Fibroblast of lung (primary cell): ENCODE measurements at regions not wholly inside any gene's neighbourhood (a gene's known extent, or its start where the extent isn't known, plus 50 kb on each side); places are given as distances from the start of the nearest gene placed in this dataset.

ENCODE experiments used
- DNase-seq, 2 donors: peaks; one replicate each; pipeline versions ENCODE4 v3.0.0 to v3.0.0-alpha.2; 2010; ENCODE audit warnings: low read depth in 2 of 2
- H2AFZ ChIP-seq: 2 replicates; pipeline ENCODE4 v1.5.1; 2012; ENCODE audit warnings: low read length, control low read depth, inconsistent platforms
- H3K27ac ChIP-seq: 2 replicates; pipeline ENCODE4 v1.5.1; 2011; ENCODE audit warnings: low read length, control low read depth; ENCODE audit not compliant: insufficient read depth
- H3K27me3 ChIP-seq: 2 replicates; pipeline ENCODE4 v1.5.1; 2011; ENCODE audit warnings: mild to moderate bottlenecking, low read length; ENCODE audit not compliant: control insufficient read depth, insufficient read depth
- H3K36me3 ChIP-seq: 2 replicates; pipeline ENCODE4 v1.5.1; 2011; ENCODE audit warnings: low read length; ENCODE audit not compliant: control insufficient read depth, insufficient read depth
- H3K4me1 ChIP-seq: 2 replicates; pipeline ENCODE4 v1.5.1; 2011; ENCODE audit warnings: low read length; ENCODE audit not compliant: control insufficient read depth, insufficient read depth; ENCODE audit errors: extremely low read depth
- H3K4me2 ChIP-seq: 2 replicates; pipeline ENCODE4 v1.5.1; 2011; ENCODE audit warnings: low read length, control low read depth; ENCODE audit not compliant: insufficient read depth; ENCODE audit errors: extremely low read depth
- H3K4me3 ChIP-seq, 4 experiments: fragments of 200-600 bp in 1 of 4; sonication (generic) in 1 of 4; replicated peaks in 1 of 4; 2 replicates each; pipeline ENCODE4 v1.5.1; 2011 to 2016; ENCODE audit warnings: low read length in 4 of 4, low read depth in 3 of 4, mild to moderate bottlenecking in 3 of 4, control low read depth in 2 of 4, inconsistent platforms in 1 of 4, mixed read lengths in 1 of 4; ENCODE audit not compliant: insufficient read depth in 1 of 4; ENCODE audit errors: control extremely low read depth in 1 of 4
- H3K79me2 ChIP-seq: 2 replicates; pipeline ENCODE4 v1.5.1; 2012; ENCODE audit warnings: mild to moderate bottlenecking, low read length, inconsistent platforms; ENCODE audit not compliant: control insufficient read depth, insufficient read depth
- H3K9ac ChIP-seq: 2 replicates; pipeline ENCODE4 v1.5.1; 2011; ENCODE audit warnings: mild to moderate bottlenecking, low read length, control low read depth; ENCODE audit not compliant: insufficient read depth
- H3K9me3 ChIP-seq: 2 replicates; pipeline ENCODE4 v1.5.1; 2012; ENCODE audit warnings: low read depth, low read length; ENCODE audit not compliant: control insufficient read depth, insufficient read depth
- H4K20me1 ChIP-seq: 2 replicates; pipeline ENCODE4 v1.5.1; 2011; ENCODE audit warnings: low read length; ENCODE audit not compliant: control insufficient read depth, insufficient read depth; ENCODE audit errors: extremely low read depth
- EZH2 ChIP-seq: IDR thresholded peaks from 2 replicates; pipeline ENCODE4 v1.5.1; 2012; ENCODE audit warnings: low read length, control low read depth, mild to moderate bottlenecking; ENCODE audit errors: missing control alignments
- TF ChIP-seq, protein P1 (sequence below), 2 donors: IDR thresholded peaks in 1 of 2; conservative IDR thresholded peaks in 1 of 2; 1 replicate in 1 of 2; 2 replicates in 1 of 2; pipeline ENCODE4 v1.5.1; 2011 to 2012; ENCODE audit warnings: low read length in 2 of 2, control low read depth in 1 of 2, inconsistent platforms in 1 of 2, low read depth in 1 of 2, mild to moderate bottlenecking in 1 of 2

DNA sequence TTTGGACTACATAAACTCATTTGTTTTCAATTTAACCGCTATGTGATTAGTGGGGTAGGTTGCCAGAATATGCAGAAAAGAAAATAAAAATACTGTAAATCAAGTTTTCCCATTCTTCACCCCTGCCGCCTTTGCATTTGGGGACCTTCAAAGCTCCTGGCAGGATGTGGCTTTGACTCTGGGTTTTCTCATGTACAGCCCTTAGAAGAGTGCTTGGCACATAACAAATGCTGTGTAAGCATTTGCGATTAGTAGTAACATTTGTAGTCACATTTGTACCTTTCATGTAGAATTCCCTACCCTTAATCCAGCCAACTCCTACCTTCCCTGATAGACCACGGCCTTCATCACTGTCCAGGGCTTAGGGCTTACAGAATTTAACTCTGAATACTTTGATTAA, 262.6 kb downstream of the MREG start:
- H2AFZ ChIP-seq = no peak overlapping the region
- H3K27me3 ChIP-seq = no peaks in the 10 kb centered on the region
- no peak overlapping the region for H3K9ac ChIP-seq
- no peaks in the 10 kb centered on the region for H3K79me2 ChIP-seq
- no peaks in the 10 kb centered on the region for H4K20me1 ChIP-seq
- TF ChIP-seq, protein P1, sequence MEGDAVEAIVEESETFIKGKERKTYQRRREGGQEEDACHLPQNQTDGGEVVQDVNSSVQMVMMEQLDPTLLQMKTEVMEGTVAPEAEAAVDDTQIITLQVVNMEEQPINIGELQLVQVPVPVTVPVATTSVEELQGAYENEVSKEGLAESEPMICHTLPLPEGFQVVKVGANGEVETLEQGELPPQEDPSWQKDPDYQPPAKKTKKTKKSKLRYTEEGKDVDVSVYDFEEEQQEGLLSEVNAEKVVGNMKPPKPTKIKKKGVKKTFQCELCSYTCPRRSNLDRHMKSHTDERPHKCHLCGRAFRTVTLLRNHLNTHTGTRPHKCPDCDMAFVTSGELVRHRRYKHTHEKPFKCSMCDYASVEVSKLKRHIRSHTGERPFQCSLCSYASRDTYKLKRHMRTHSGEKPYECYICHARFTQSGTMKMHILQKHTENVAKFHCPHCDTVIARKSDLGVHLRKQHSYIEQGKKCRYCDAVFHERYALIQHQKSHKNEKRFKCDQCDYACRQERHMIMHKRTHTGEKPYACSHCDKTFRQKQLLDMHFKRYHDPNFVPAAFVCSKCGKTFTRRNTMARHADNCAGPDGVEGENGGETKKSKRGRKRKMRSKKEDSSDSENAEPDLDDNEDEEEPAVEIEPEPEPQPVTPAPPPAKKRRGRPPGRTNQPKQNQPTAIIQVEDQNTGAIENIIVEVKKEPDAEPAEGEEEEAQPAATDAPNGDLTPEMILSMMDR (conservative IDR thresholded peaks at IDR 0.05 in 1 of 2, IDR thresholded peaks at IDR 0.05 in 1 of 2; ENCODE audit: low read depth in 1 of 2, low read length in 2 of 2) = no peak
- no peak for TF ChIP-seq EZH2
- DNase-seq = peak in 1 of 2 donors; percentile 40
- H3K4me1 ChIP-seq = peaks cover 14% of the 10 kb centered on the region
- no peak overlapping the region for H3K4me3 ChIP-seq
- no peaks in the 10 kb centered on the region for H3K9me3 ChIP-seq
- H3K27ac ChIP-seq = peak overlapping the region; percentile 47
- H3K4me2 ChIP-seq = no peak overlapping the region
- no peaks in the 10 kb centered on the region for H3K36me3 ChIP-seq

DNA sequence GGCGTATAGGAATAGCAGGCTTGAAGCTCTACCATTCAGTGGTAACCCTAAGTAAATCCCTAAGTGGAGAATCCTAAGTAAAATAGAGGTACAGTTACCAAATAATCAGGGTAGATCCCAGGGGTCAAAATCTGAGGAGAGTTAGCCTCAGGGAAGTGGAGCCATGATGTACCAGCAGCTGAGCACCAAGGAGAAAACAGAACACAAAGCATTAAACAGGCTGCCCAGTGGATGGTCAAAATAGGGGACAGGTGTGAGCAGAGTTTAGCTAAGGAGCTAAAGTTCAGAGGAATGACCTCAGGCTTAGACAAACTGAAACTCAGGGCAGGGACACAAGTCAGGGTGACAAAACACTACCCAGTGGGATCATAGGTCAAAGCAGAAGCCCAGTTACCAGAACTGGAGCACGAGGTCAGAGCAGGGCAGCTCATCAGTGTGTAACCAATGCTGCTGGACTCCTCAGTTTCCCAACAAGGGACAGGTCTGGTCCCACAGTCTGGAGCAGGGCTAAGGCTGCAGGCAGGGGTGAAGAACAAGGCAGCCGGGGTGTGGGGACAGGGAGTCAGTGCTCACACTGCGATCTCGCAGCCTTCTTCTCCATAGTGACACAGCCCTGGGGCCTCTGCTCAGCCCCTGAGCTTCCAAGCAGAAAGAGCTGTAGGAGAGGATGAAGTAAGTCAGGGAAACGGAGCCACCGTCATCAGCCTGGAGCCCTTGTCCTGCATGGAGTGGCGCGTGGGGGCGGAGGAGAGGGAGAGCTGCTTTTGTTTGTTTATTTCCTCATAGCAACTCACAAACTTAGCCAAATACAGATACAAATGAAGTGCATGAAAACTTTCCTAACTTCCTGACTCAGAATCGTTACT, 264.0 kb downstream of the MREG start:
- peak; percentile 35 to 83 for DNase-seq
- no peaks in the 10 kb centered on the region for H4K20me1 ChIP-seq
- peak overlapping the region; percentile 27 for H3K9ac ChIP-seq
- H3K4me1 ChIP-seq = peaks cover 14% of the 10 kb centered on the region
- TF ChIP-seq EZH2 = no peak
- TF ChIP-seq, protein P1 (conservative IDR thresholded peaks at IDR 0.05 in 1 of 2, IDR thresholded peaks at IDR 0.05 in 1 of 2; ENCODE audit: low read depth in 1 of 2, low read length in 2 of 2) = no peak
- H2AFZ ChIP-seq = peak overlapping the region; percentile 72
- peak overlapping the region; percentile 68 for H3K27ac ChIP-seq
- H3K36me3 ChIP-seq = no peaks in the 10 kb centered on the region
- no peak overlapping the region for H3K4me3 ChIP-seq
- H3K79me2 ChIP-seq = no peaks in the 10 kb centered on the region
- H3K4me2 ChIP-seq = peak overlapping the region; percentile 52
- H3K27me3 ChIP-seq = no peaks in the 10 kb centered on the region
- H3K9me3 ChIP-seq = no peaks in the 10 kb centered on the region

DNA sequence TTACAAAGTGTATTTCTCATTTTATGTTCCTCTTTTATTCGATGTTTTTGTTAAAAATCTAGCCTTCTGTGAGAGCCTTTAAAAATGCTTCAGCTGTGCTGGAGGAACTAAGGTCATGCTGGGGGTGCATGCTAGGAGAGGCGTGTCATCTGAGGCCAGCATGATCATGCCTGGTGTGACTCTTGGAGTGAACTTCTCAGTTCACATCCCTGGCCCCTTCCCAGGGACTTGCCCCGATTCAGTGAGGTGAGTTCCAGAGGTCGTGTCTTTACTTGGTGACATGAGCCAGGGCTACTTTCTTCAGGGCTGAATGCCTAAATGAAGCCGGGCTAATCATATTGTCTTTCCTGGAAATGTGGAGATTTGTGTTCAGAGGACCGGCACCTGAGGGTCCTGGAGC, 264.9 kb downstream of the MREG start:
- H3K27me3 ChIP-seq = no peaks in the 10 kb centered on the region
- H4K20me1 ChIP-seq = no peaks in the 10 kb centered on the region
- H3K9ac ChIP-seq = no peak overlapping the region
- DNase-seq = no peak
- no peak overlapping the region for H3K4me2 ChIP-seq
- peaks cover 14% of the 10 kb centered on the region for H3K4me1 ChIP-seq
- no peak overlapping the region for H3K4me3 ChIP-seq
- no peak overlapping the region for H3K27ac ChIP-seq
- no peak overlapping the region for H2AFZ ChIP-seq
- TF ChIP-seq EZH2 = no peak
- TF ChIP-seq, protein P1 (conservative IDR thresholded peaks at IDR 0.05 in 1 of 2, IDR thresholded peaks at IDR 0.05 in 1 of 2; ENCODE audit: low read depth in 1 of 2, low read length in 2 of 2) = no peak
- H3K79me2 ChIP-seq = no peaks in the 10 kb centered on the region
- H3K36me3 ChIP-seq = no peaks in the 10 kb centered on the region
- no peaks in the 10 kb centered on the region for H3K9me3 ChIP-seq
